GM18499 (cell line): ENCODE measurements at regions not wholly inside any gene's neighbourhood (a gene's known extent, or its start where the extent isn't known, plus 50 kb on each side); places are given as distances from the start of the nearest gene placed in this dataset.

Experiments used
- ATAC-seq: cut with Tn5 transposase; IDR thresholded peaks from one replicate; pipeline ENCODE4 v1.9.1; 2021; ENCODE audit warnings: moderate number of reproducible peaks; ENCODE audit not compliant: insufficient read depth, unreplicated experiment

GRCh38 chr13:47147812-47148119, 250.9 kb upstream of the HTR2A start:
- no peak for ATAC-seq

- ATAC-seq: peak; percentile 96
Measured at GRCh38 chr13:47146991-47147811, 250.3 kb upstream of the HTR2A start.

- ATAC-seq: no peak
Measured at GRCh38 chr13:47146136-47146535, 249.3 kb upstream of the HTR2A start.

DNA sequence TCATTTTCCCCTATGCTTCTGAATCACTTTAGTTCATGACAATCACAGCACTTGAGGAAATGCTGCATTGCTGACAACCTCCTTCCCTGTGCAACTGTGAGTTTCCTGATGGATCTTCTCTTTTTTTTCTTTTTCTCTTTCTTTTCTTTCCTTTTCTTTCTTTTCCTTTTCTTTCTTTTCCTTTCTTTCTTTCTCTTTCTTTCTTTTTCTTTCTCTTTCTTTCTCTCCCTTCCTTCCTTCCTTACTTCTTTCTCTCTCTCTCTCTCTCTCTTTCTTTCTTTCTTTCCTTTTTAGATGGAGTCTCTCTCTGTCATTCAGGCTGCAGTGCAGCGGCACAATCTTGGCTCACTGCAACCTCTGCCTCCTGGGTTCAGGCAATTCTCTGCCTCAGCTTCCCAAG, 247.9 kb upstream of the HTR2A start:
- ATAC-seq: no peak

DNA sequence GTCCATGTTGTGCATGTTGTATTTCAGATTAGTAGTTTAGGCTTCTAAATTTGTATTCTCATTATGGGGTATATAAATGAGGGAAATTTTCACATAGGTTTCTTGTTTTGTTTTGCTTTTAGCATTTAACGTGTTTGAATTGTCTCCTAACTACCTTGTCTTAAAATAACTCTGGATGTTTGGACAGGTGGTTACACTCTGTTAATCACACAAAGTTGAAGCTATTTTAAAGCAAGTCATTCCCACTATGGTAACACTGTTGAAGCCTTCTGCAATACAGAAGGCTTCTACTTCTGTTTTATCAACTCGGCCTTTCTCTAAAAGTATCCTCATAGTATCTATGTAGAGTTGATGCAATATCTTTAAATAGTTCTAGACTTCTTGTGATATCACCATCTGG, 245.3 kb upstream of the HTR2A start:
- ATAC-seq: no peak

DNA sequence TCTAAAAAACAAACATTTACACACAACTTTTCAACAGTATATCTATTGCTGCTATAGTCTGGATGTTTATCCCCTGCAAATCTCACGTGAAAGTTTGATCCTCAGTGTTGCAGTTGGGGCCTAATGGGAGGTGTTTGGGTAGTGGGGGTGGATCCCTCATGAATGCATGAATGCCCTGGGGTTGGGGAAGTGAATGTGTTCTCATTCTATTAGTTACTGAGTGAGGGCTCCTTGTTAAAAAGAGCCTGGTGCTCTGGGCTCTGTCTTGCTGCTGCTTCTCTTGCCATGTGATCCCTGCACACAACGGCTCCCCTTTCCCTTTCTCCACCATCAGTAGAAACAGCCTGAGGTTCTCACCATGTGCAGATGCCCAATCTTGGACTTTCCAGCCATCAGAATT, 242.7 kb upstream of the HTR2A start:
- no peak for ATAC-seq

GRCh38 chr13:47136504-47136941, 239.7 kb upstream of the HTR2A start:
- no peak for ATAC-seq

DNA sequence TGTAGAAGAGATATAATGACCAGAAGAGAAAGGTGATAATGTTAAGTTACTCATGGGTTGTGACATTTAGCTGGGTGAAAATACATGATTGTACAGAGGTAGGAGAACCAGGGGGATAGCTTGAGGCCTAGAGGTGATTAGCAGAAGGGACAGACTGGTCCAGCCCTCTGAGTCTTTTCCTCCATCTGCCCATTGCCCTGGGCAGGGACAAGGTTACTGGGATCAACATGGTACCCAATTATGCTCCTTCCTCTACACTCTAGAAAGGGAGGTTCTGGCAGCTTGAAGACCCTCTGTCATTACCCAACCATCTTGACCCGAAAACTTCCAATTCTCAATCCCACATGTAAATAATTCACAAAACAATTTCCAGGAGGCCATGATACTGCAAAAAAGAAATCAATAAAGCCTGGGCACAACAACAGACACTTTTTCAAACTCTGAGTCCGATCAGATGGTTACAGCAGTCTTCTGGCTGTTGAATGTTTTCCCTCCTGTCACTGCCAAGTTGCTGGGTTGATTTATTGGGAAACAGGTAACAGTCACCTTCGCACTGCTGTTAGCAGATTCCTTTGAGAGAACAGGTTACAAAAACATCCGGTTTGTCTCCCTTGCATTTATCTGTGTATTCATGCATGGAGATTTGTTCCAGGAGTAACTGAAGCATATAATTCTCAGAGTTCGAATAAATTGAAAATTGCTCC, 239.1 kb upstream of the HTR2A start:
- ATAC-seq: no peak

DNA sequence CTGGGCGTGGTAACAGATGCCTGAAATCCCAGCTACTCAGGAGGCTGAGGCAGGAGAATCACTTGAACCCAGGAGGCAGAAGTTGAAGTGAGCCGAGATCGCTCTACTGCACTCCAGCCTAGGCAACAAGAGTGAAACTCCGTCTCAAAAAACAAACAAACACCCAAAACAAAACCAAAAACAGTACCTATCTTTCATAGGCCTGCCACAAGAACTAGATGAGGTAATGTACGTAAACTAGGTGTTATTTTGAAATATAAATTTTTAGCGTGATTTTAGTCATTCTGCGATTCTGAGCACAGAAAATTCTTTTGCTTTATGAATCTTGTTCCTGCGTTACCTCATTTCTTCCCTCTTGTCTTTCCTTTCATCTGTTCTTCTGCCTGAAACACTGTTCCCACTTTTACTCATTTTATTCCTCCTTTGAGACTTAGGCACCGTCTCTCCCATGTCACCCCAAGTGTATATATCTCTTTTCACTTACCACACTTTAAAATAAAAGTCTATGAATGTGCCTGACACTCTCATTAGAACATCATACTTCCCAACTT, 238.2 kb upstream of the HTR2A start:
- ATAC-seq: peak; percentile 77

GRCh38 chr13:47133011-47133445, 236.2 kb upstream of the HTR2A start:
- ATAC-seq: no peak

DNA sequence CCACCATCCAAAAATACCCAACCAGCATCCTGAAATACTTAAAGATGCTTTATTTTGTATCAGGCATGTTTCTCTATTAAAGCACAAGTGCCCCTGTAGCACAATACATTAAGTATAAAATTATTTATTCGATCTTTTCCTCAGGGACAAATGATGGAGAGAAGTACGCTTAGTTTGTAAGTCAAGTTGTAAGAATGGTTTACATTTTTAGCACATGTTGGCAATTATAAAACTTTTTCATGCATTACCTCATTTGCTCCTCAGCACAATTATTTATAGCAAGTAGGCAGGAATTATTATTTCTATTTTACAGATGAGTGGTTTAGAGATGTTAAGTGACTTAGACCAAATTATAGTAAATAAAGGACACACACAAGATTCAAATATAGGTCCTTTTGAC, 232.6 kb upstream of the HTR2A start:
- no peak for ATAC-seq

DNA sequence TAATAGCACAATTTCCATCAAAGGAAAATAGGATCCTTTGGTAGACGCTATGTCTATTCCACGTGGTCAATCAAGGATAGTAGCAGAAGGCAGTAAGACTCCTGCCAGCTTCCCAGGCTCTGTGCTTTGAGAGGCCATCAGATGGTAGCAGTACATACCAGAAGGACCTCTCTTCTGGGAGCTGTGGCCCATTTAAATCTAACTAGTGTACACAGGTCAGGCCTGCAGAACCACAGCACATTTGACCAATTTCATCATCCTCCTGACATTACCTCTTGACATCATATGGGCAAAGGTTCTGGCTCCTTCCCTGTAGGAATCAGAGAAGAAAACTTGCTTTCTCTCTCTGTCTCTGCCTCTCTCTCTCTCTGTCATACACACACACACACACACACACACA, 229.6 kb upstream of the HTR2A start:
- ATAC-seq: no peak

DNA sequence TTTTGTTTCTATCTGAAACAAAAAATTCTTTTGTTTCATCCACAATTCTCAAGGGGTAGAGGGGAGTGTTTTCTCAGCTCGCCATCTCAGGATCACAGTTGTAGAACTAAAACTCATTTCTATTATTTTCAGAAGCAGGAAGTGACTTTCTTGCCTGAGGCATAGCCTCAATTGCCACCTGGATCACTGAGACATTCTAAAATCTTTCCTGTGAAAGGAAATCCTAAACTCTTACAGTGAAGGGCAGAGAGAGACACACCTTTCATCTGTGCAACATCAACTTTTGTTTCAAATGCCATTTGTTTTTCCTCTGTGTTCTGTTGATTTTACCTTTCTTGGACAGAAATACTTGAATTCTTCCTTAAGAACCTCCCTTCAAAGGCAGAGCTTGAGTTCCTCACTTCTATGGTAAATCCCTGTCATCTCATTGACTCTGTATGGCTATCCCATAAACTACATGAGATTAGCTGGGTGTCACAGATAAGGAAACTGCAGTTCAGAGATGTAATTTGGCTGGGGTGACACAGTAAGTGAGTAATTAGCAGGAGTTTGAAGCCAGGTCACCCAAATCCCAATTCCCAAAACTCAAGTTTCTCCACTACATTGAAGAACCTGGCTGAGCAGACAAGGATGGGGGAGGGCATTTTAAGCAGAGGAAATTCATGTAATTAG, 224.4 kb upstream of the HTR2A start:
- no peak for ATAC-seq

GRCh38 chr13:47120282-47120681, 223.4 kb upstream of the HTR2A start:
- ATAC-seq: no peak

DNA sequence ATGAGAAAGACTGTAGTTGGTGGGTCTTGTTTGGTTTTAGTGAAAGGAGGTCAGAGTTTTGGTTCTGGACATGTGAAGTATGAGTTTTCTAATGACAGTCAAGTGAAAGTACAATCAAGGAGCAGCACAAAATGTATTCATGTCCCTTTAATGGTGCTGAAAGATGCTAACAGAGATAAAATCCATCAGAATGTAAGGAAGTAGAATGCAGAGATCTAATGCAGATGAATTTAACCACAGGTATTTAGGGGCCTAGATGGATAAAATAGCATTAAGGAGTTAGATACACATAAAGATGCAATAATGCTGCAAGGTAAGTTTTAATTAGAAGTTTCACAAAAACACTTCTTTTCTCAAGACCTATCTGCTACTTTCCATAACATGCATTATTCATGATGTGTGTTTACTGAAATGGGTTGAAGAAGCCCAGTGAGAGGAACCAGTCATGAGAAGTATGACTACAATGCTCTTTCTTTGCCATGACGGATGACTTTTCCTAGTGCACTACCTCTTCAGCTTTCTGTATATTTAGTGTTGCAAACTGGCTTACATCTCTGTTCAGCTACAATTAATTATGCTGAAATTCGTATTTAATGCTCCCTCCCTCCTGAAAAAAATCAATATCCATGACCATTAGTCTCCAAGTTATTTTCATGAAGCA, 222.9 kb upstream of the HTR2A start:
- ATAC-seq: no peak

- no peak for ATAC-seq
Measured at GRCh38 chr13:47117268-47117667, 220.4 kb upstream of the HTR2A start.

- ATAC-seq: no peak
Measured at GRCh38 chr13:47114030-47114429, 217.2 kb upstream of the HTR2A start.

DNA sequence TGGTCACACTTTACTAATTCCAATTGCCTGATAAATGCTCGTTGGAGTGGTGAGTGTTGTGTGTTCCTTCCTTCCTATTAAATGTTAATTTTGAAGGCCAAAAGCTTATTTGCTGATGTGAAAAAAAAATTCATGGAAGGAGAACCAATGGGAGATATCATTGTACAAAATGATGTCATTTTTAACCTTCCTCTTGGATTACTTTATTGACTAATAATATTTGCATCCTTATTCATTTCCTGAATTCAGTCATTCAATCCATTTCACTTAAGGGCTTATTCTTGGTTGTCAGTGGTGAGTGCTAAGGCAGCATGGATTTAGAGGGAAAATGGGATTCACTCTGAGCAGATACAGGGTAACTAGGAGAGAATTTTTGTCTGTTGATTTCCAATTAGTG, 216.0 kb upstream of the HTR2A start:
- no peak for ATAC-seq

- no peak for ATAC-seq
Measured at GRCh38 chr13:47112205-47112902, 215.5 kb upstream of the HTR2A start.

DNA sequence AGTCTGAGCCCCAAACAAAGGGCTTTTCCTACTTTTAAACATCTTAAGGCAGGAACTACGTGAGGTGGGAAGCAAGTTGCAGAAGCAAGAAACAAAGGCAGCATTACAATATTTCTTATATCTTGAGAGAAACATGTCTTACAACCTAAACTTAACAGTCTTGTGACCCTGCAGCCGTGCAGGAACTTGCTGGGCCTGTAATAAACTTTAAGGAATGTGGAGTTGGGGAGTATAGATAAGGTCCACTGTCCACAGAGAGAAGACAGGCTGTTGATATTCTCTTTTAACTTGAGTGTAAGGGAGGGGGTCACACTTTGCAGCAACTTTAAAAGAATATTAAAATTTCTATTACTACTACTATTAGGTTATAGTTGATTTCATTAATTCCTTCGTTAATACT, 214.6 kb upstream of the HTR2A start:
- no peak for ATAC-seq
